ENCODE measurements at regions not wholly inside any gene's neighbourhood (a gene's known extent, or its start where the extent isn't known, plus 50 kb on each side); places are given as distances from the start of the nearest gene placed in this dataset.

DNA sequence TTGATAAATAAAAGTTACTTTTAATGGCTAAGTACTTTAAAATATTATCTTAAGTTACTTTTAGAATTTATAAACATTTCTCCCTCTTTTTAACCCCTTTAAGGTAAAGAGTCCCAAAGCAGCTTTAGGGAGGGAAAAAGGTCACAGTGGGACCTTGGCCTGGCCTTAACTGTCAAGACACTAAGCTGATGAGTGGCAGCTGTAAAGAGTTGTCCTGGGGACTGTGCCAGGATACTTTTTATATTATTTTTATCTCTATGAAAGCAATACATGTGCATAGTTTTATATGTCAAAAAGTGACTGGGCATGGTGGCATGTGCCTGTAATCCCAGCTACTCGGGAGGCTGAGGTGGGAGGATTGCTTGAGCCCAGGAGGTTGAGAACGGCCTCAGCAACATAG, 94.2 kb upstream of the RESF1 start:
- no peak overlapping the region for H2BK15ac ChIP-seq (ENCODE audit: low read length)
- H3K27ac ChIP-seq (ENCODE audit: low read depth, low read length): no peak overlapping the region
- no peak overlapping the region for H3K4me3 ChIP-seq (ENCODE audit: extremely low read depth in 1 of 4, insufficient read depth in 2 of 4, low read depth in 3 of 4, low read length in 4 of 4)
- no peak overlapping the region for H2BK5ac ChIP-seq (ENCODE audit: low read depth, low read length)
- H4K20me1 ChIP-seq (replicated peaks in 1 of 2; ENCODE audit: control insufficient read depth in 1 of 2, insufficient read depth in 2 of 2, low read length in 2 of 2): no peaks in the 10 kb centered on the region
- no peaks in the 10 kb centered on the region for H3K9me3 ChIP-seq (ENCODE audit: insufficient read depth in 2 of 2, low read depth in 1 of 2, low read length in 1 of 2)
- H3K4me1 ChIP-seq (replicated peaks in 1 of 4; ENCODE audit: control insufficient read depth in 3 of 4, insufficient read depth in 4 of 4, low read length in 3 of 4): peaks cover 0 to 8% (median 2%) of the 10 kb centered on the region in 4 experiments; a peak in 2 of 7 replicates
- no peak overlapping the region for H2BK20ac ChIP-seq (ENCODE audit: low read length)
- H2BK120ac ChIP-seq (replicated peaks; ENCODE audit: low read depth, low read length): no peak overlapping the region
- H2BK12ac ChIP-seq (ENCODE audit: low read depth, low read length): no peak overlapping the region
- H3K23me2 ChIP-seq (ENCODE audit: low read depth, low read length): peaks cover 3% of the 10 kb centered on the region; the same call in 1 of the 2 replicates
- no peaks in the 10 kb centered on the region for H3K79me1 ChIP-seq (ENCODE audit: low read depth, low read length)
- H3K14ac ChIP-seq (ENCODE audit: insufficient read length): no peak overlapping the region
- H3K56ac ChIP-seq (replicated peaks; ENCODE audit: insufficient read length, low read depth, low read length): no peak overlapping the region
- no peak overlapping the region for H2AK5ac ChIP-seq (ENCODE audit: low read depth, low read length)
- H3K23ac ChIP-seq (ENCODE audit: insufficient read length): no peak overlapping the region
- DNase-seq (ENCODE audit: low read depth in 1 of 2, low spot score in 2 of 2) (no peak), FAIRE-seq (no peak)
- ChIA-PET POLR2A (ENCODE audit: partially characterized antibody) (interaction anchor here (0.7 kb wide), 1 partner anchor 10 kb away, joined by 3 read pairs; no protein-coding TSS in a partner anchor), CTCF (ENCODE audit: partially characterized antibody) (no interaction called here)
- H3K4me2 ChIP-seq (ENCODE audit: insufficient read depth in 1 of 2, low read depth in 2 of 2, low read length in 2 of 2): no peak overlapping the region
- H2AFZ ChIP-seq (ENCODE audit: low read length): no peak overlapping the region
- no peak overlapping the region for H3K4ac ChIP-seq (replicated peaks; ENCODE audit: insufficient read length, low read depth, low read length)
- no peaks in the 10 kb centered on the region for H3K36me3 ChIP-seq (ENCODE audit: control insufficient read depth in 2 of 4, insufficient read depth in 4 of 4, low read length in 3 of 4)
- WGBS, 2 experiments (ENCODE audit: extremely low coverage in 1 of 2, insufficient coverage in 1 of 2, insufficient read length in 1 of 2, insufficient replicate concordance in 2 of 2, low coverage in 1 of 2, low lambda C conversion rate in 2 of 2, missing lambda C conversion rate in 1 of 2): 100% methylated on average over 1 of the region's 2 CpGs; no CpG with 5 or more reads in 1 of the 2 experiments
- no peak overlapping the region for H4K8ac ChIP-seq (ENCODE audit: extremely low read depth, insufficient read depth, low read length)
- TF ChIP-seq, protein P1, sequence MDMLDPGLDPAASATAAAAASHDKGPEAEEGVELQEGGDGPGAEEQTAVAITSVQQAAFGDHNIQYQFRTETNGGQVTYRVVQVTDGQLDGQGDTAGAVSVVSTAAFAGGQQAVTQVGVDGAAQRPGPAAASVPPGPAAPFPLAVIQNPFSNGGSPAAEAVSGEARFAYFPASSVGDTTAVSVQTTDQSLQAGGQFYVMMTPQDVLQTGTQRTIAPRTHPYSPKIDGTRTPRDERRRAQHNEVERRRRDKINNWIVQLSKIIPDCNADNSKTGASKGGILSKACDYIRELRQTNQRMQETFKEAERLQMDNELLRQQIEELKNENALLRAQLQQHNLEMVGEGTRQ (IDR thresholded peaks at IDR 0.05; ENCODE audit: low read length): no peak
- TF ChIP-seq ZNF274 (IDR thresholded peaks at IDR 0.05; ENCODE audit: borderline replicate concordance, extremely low read depth, low read length): no peak
- TF ChIP-seq CBX5 (IDR thresholded peaks at IDR 0.05; ENCODE audit: low read depth, low read length): no peak
- TF ChIP-seq CBX8 (IDR thresholded peaks at IDR 0.05; ENCODE audit: borderline replicate concordance, low read depth, low read length): no peak
- no peak for TF ChIP-seq KDM1A (IDR thresholded peaks at IDR 0.05; ENCODE audit: borderline replicate concordance, low read length)
- TF ChIP-seq SP2 (IDR thresholded peaks at IDR 0.05; ENCODE audit: low read length): no peak
- no peak for TF ChIP-seq GTF2F1 (IDR thresholded peaks at IDR 0.05; ENCODE audit: borderline replicate concordance, low read depth, low read length)
- TF ChIP-seq JUN (IDR thresholded peaks at IDR 0.05; ENCODE audit: low read depth, low read length): no peak
- no peak for TF ChIP-seq JUND (IDR thresholded peaks at IDR 0.05; ENCODE audit: low read length)
- no peak for TF ChIP-seq SP4 (IDR thresholded peaks at IDR 0.05; ENCODE audit: low read length)
- no peak for TF ChIP-seq KDM5A (IDR thresholded peaks at IDR 0.05; ENCODE audit: low read length)
- no peak for TF ChIP-seq TAF1 (IDR thresholded peaks at IDR 0.05; ENCODE audit: low read depth, low read length)
- TF ChIP-seq, protein P2, sequence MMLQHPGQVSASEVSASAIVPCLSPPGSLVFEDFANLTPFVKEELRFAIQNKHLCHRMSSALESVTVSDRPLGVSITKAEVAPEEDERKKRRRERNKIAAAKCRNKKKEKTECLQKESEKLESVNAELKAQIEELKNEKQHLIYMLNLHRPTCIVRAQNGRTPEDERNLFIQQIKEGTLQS (IDR thresholded peaks at IDR 0.05; ENCODE audit: insufficient read depth, low read depth, low read length): no peak
- no peak overlapping the region for H3K18ac ChIP-seq (ENCODE audit: extremely low read depth, low read length)
- no peaks in the 10 kb centered on the region for H3K27me3 ChIP-seq (replicated peaks in 1 of 4; ENCODE audit: control insufficient read depth in 3 of 4, extremely low read depth in 1 of 4, insufficient read depth in 3 of 4, low read length in 3 of 4)
- no peak overlapping the region for H4K5ac ChIP-seq (ENCODE audit: insufficient read length, low read depth, low read length)
- H4K91ac ChIP-seq (replicated peaks; ENCODE audit: insufficient read length, low read length): no peak overlapping the region
- no peak overlapping the region for H3K9ac ChIP-seq (replicated peaks in 1 of 4; ENCODE audit: extremely low read depth in 1 of 4, low read depth in 3 of 4, low read length in 3 of 4)
- no peaks in the 10 kb centered on the region for H3K79me2 ChIP-seq (ENCODE audit: control insufficient read depth in 1 of 2, insufficient read depth in 2 of 2, low read length in 2 of 2)

Data from H1 (cell line).